Neural crest cell (in vitro differentiated cells): ENCODE measurements at regions not wholly inside any gene's neighbourhood (a gene's known extent, or its start where the extent isn't known, plus 50 kb on each side); places are given as distances from the start of the nearest gene placed in this dataset.

Experiments used
- DNase-seq: peaks from one replicate; pipeline ENCODE4 v3.0.0; 2021; ENCODE audit warnings: low read depth, mixed read lengths, low spot score
- H3K27ac Mint-ChIP-seq: one replicate; pipeline ENCODE4 v1.8.0; 2021; ENCODE audit warnings: mild to moderate bottlenecking, mixed read lengths; ENCODE audit not compliant: unreplicated experiment
- H3K27me3 Mint-ChIP-seq: 2 replicates; pipeline ENCODE4 v1.8.0; 2021; ENCODE audit warnings: low read depth, mild to moderate bottlenecking, mixed read lengths
- H3K36me3 Mint-ChIP-seq: 2 replicates; pipeline ENCODE4 v1.8.0; 2021; ENCODE audit warnings: low read depth, mild to moderate bottlenecking, mixed read lengths
- H3K4me1 Mint-ChIP-seq: 2 replicates; pipeline ENCODE4 v1.8.0; 2021; ENCODE audit warnings: mixed read lengths
- H3K4me3 Mint-ChIP-seq: one replicate; pipeline ENCODE4 v1.8.0; 2021; ENCODE audit warnings: mild to moderate bottlenecking, mixed read lengths
- H3K9me3 Mint-ChIP-seq: 2 replicates; pipeline ENCODE4 v1.8.0; 2021; ENCODE audit warnings: mixed read lengths
- TF ChIP-seq, protein P1 (sequence below): fragments of 200-600 bp; sonication (generic); conservative IDR thresholded peaks from 2 replicates; pipeline ENCODE4 v1.5.0; 2021; ENCODE audit warnings: antibody characterized with exemption, mild to moderate bottlenecking

- peaks cover 2% of the 10 kb centered on the region for H3K9me3 Mint-ChIP-seq
- H3K4me1 Mint-ChIP-seq = peaks cover 16% of the 10 kb centered on the region
- H3K4me3 Mint-ChIP-seq = no peak overlapping the region
- no peaks in the 10 kb centered on the region for H3K36me3 Mint-ChIP-seq
- H3K27me3 Mint-ChIP-seq = no peaks in the 10 kb centered on the region
- H3K27ac Mint-ChIP-seq = no peak overlapping the region
- DNase-seq = no peak
- TF ChIP-seq, protein P1, sequence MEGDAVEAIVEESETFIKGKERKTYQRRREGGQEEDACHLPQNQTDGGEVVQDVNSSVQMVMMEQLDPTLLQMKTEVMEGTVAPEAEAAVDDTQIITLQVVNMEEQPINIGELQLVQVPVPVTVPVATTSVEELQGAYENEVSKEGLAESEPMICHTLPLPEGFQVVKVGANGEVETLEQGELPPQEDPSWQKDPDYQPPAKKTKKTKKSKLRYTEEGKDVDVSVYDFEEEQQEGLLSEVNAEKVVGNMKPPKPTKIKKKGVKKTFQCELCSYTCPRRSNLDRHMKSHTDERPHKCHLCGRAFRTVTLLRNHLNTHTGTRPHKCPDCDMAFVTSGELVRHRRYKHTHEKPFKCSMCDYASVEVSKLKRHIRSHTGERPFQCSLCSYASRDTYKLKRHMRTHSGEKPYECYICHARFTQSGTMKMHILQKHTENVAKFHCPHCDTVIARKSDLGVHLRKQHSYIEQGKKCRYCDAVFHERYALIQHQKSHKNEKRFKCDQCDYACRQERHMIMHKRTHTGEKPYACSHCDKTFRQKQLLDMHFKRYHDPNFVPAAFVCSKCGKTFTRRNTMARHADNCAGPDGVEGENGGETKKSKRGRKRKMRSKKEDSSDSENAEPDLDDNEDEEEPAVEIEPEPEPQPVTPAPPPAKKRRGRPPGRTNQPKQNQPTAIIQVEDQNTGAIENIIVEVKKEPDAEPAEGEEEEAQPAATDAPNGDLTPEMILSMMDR = no peak
Observed at GRCh38 chr6:149249370-149250357, 67.8 kb upstream of the TAB2 start.

DNA sequence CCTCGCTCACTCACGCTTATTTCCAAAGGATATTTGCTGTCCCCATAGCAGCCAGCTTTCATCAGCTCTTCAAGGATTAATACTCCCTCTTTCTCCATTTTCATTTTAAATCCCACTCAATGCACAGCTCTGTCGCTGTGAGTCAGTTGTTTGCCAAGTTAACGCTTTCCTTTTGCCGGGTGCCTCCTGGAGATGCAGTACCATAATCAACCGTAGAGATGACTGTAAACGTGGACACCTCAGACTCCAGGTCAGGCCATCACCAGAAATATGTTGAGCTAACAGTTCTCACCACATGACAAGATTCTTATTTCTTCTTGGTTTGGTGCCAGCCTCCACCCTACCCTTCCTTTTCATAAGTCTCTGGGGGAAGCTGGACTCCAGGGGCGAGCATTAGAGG is 66.6 kb upstream of the TAB2 start:
- no peak for DNase-seq
- no peaks in the 10 kb centered on the region for H3K27me3 Mint-ChIP-seq
- H3K36me3 Mint-ChIP-seq = no peaks in the 10 kb centered on the region
- peaks cover 16% of the 10 kb centered on the region for H3K4me1 Mint-ChIP-seq
- no peak overlapping the region for H3K27ac Mint-ChIP-seq
- H3K4me3 Mint-ChIP-seq = no peak overlapping the region
- H3K9me3 Mint-ChIP-seq = peaks cover 2% of the 10 kb centered on the region
- TF ChIP-seq, protein P1 = no peak

GRCh38 chr6:149252622-149253021 is 64.9 kb upstream of the TAB2 start:
- peaks cover 2% of the 10 kb centered on the region for H3K9me3 Mint-ChIP-seq
- no peaks in the 10 kb centered on the region for H3K36me3 Mint-ChIP-seq
- peaks cover 16% of the 10 kb centered on the region for H3K4me1 Mint-ChIP-seq
- no peak overlapping the region for H3K27ac Mint-ChIP-seq
- DNase-seq = no peak
- H3K27me3 Mint-ChIP-seq = no peaks in the 10 kb centered on the region
- TF ChIP-seq, protein P1 = no peak
- no peak overlapping the region for H3K4me3 Mint-ChIP-seq

- Mint-ChIP-seq H3K27ac (no peak overlapping the region), H3K4me3 (no peak overlapping the region), H3K9me3 (peaks cover 2% of the 10 kb centered on the region), H3K27me3 (no peaks in the 10 kb centered on the region), H3K36me3 (no peaks in the 10 kb centered on the region), H3K4me1 (peaks cover 13% of the 10 kb centered on the region)
- TF ChIP-seq, protein P1 = no peak
- DNase-seq = no peak
Observed at GRCh38 chr6:149254253-149254652, 63.3 kb upstream of the TAB2 start.

DNA sequence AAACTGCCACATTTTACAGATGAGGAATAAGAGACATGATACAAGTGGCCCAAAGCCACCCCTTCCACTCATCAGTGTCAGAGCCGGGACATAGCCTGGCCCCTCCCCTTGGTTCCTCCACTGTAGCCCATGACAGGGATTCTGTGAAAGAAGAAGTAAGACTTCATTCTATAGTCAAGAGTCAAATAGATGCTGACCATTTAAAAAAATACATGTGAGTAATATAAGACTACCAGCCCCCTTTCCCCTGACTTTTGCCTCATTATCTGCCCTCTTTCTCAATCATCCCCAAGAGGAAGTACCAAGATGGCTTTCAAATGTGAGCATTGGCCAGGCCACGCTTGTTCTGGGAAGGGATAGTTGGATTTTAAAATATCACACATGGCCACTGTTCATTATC is 57.8 kb upstream of the TAB2 start:
- Mint-ChIP-seq H3K27ac (no peak overlapping the region), H3K4me1 (peaks cover 20% of the 10 kb centered on the region), H3K9me3 (no peaks in the 10 kb centered on the region), H3K4me3 (no peak overlapping the region), H3K36me3 (no peaks in the 10 kb centered on the region), H3K27me3 (no peaks in the 10 kb centered on the region)
- no peak for DNase-seq
- TF ChIP-seq, protein P1 = no peak
